ENCODE measurements at regions not wholly inside any gene's neighbourhood (a gene's known extent, or its start where the extent isn't known, plus 50 kb on each side); places are given as distances from the start of the nearest gene placed in this dataset.

- DNase-seq, result no peak
Measured at GRCh38 chr9:95653246-95653645, 136.5 kb upstream of the PTCH1 start.

GRCh38 chr9:95650720-95651119 lies 133.9 kb upstream of the PTCH1 start:
- DNase-seq, result no peak

GRCh38 chr9:95649801-95650213 lies 133.0 kb upstream of the PTCH1 start:
- DNase-seq, result no peak

DNA sequence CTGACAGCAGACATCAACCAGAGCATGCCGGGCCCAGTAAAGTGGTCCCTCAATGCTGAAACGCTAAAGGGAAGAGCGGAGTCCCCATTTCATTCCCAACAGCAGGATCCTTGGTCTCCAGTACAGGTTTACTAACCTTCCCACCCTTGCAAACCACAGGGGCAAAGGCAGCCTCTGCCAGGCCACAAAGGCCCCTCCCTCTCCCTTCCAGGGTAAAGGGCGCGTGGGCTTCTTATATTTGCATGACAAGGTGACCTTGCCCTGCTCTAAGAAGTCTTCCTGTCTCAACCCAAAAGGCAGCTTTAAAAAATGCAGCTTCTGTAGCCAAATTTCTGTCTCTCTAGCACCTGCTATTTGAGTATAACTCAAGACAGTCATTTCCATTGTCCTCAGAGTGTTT lies 131.5 kb upstream of the PTCH1 start:
- no peak for DNase-seq

- DNase-seq, result no peak
Measured at GRCh38 chr9:95645992-95646391, 129.2 kb upstream of the PTCH1 start.

DNA sequence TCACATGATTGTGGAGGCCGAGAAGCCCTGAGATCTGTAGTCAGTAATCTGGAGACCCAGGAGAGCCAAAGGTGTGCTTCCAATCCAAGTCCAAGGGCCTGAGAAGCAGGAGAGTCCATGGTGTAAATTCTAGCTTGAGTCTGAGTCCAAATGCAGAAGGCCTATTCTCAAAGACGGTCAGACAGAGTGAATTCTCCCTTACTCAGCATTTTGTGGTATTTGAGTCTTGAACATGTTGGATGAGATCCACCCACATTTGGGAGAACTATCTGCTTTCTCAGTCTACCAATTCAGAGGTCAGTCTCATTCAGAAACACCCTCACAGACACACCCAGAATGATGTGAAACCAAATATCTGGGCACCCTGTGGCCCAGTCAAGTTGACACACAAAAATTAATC lies 128.8 kb upstream of the PTCH1 start:
- no peak for DNase-seq

DNA sequence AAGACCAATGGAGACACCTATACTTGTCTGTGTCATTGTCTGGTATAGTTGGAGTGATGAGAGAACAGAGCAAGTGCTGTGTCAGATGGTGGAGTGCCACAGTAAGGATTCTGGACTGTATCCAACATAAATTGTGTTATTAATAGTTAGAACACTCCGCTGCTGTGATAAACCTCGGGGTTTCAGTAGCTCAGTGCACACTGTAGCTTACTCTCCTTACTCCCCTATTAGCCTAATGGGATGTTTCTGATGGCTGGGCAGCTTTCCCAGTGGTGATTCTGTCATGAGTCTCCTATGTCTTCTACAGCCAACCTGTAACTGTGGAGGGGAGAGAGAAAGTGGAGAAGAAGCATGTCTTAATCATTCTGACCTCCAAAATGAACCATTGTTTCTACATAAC lies 127.6 kb upstream of the PTCH1 start:
- DNase-seq, result no peak

DNA sequence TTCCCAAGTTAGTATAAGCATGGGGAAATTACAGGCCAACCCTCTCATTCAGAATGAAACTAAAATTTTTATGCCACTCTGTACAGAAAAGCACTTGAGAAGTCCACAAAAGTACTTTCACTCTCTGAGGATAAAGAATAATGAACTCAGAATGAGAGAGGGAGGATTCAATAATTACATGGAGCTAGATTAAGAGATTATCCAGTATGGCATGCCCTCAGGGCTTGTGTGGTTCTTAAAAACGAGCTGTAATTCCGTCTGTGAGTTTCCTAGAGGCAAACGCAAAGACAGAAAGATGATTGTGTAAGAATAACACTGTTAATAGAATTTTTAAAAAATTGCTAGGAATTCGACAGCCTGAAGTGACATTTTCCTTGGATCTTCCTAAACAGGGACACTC lies 126.8 kb upstream of the PTCH1 start:
- no peak for DNase-seq

- no peak for DNase-seq
Measured at GRCh38 chr9:95642189-95642588, 125.4 kb upstream of the PTCH1 start.

DNA sequence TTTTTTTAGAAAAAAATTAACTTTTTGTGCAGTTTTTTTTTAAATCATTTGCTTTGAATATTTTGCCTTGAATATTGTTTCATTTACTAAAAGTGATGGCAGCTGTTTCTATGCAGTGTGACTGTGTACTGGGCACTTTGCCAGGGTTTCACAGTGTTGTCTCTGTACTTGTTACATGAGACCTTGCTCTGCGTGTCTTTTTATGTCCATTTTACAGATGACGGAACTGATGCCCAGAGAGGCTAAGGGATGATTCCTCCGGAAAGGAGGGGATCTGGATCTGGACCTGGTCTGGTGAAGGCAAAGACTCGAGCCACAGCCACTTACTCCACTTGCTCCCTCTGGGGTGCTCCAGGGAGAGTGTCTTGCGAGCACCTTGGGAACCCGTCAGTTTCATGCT lies 124.8 kb upstream of the PTCH1 start:
- no peak for DNase-seq

DNA sequence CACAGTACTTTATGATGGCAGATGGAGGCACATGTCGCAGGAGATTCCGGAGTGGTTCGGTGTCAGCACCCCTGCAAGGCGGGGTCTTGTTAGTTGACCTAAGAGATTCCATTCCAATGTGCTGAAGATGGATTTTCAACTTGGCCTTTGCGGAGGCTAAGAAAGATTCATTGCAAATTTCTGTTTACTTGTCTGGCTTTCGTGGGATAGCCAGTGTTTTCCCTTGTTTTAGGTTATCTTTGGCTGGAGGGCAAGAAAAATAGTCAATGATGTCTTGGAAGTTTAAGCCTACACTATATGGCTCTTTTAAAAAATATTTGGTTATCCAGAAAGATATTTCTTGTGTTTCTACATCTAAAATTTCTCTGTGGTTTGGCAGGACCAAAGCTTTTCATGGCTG lies 123.6 kb upstream of the PTCH1 start:
- no peak for DNase-seq

DNA sequence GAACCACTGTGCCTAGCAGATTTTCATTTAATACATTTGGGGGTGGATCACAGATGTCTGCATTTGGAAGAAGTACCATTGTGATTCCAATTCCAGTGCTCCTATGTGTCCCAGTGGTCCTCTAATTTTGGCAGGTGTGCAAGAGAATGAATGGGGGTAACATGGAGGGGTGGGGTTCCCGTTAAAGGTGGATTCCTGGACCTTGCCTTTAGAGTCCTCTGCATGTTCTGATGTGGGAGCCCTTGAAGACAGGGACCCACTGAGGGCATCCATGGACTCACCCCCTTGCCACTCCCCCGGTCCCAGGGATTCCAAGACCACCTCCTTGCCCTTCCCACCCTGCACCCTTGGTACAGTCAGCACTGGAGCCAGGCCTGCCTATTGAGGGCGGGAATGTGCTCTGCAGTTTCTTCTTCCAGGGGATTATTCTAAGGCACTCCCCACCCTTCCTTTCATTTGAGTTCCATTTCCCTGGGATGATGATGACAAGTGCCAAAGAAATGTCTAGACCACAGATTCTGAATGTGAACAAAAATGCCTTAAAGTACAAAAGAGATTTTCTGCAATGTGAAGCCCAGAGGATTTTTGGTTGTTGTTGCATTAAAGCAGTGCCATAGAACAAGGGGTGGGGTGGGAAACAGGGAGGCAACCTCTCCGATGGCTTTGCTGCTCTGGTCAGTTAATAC lies 119.4 kb upstream of the PTCH1 start:
- DNase-seq, result no peak

- DNase-seq, result no peak
Measured at GRCh38 chr9:95634536-95634935, 117.8 kb upstream of the PTCH1 start.

DNA sequence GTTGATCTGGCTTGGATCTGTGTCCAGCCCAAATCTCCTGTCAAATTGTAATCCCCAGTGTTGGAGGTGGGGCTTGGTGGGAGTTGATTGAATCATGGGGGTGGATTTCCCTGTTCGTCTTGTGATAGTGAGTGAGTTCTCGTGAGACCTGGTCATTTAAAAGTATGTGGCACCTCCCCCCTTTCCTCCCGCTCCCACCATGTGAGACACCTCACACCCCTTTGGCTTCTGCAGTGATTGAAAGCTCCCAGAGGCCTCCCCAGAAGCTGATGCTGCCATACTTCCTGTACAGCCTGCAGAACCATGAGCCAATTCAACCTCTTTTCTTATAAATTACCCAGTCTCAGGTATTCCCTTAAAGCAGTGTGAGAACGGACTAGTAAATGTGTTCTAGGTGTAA lies 117.3 kb upstream of the PTCH1 start:
- no peak for DNase-seq

- DNase-seq, result no peak
Measured at GRCh38 chr9:95629585-95629984, 112.8 kb upstream of the PTCH1 start.

DNA sequence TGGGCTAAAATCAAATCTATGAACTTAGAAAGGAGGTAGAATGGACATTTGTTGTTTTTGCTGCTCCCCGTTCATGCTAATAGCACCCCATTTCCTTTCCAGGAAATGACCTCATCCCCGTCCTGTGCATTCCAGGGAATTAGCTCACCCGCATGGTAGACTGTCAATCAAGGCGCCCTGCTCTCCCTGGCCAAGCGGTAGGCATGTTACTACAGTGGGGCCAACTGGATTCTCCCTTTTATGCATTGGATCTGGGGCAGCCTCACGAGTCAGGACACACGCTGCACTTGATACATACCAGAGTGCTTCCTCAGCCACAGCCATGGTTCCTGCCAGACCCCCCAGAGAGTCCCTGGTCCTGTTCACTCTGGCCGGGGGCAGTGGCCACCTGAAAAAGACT lies 111.0 kb upstream of the PTCH1 start:
- no peak for DNase-seq

DNA sequence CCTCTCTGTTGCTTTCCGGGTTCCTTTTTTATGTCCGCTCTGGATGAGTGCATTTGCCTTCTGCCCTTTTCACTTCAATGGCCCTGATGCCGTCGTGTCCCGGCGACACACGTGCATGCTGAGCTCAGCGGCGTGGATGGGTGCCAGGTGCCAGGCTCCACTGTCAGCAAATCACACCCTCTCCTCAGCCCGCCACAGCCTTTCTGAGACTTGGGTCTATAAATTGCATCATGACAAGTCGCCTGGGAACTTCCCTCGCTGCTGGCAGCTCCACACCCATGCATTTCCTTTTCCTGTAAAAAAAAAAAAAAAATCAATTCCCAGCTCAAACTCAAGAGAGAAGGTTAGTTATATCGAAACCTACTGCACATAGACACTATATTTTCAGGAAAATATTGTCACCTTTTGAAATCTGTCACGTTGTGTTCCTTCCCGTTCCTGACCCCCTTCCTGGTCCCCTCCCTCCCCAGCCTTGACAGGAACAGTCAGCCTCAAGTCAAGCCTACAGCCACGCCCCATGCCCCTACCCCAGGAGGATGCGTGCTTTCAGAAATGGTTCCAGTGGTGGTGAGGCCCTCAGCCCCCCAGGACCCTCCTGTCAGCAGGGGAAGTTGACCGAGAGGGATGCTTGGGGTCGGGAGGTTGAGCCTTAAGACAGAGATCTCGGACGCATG lies 110.3 kb upstream of the PTCH1 start:
- no peak for DNase-seq

- no peak for DNase-seq
Measured at GRCh38 chr9:95626341-95626740, 109.6 kb upstream of the PTCH1 start.

DNA sequence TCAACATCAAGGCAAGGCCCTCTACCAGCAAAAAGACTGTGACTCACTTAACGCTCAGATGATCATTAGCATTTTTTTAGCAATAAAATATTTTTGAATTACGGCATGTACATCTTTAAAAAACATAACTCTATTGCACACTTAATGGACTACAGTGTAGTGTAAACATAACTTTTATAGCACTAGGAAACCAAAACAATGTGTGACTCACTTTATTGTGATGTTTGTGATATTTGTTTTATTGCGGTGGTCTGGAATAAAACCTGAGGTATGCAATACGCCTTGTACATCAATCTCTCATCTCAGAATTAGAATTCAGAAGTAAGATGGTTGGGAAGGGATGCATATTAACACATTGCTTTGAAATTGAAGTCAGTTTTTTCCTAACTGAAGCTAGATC lies 106.9 kb upstream of the PTCH1 start:
- DNase-seq, result no peak

- no peak for DNase-seq
Measured at GRCh38 chr9:95620722-95621121, 104.0 kb upstream of the PTCH1 start.

DNA sequence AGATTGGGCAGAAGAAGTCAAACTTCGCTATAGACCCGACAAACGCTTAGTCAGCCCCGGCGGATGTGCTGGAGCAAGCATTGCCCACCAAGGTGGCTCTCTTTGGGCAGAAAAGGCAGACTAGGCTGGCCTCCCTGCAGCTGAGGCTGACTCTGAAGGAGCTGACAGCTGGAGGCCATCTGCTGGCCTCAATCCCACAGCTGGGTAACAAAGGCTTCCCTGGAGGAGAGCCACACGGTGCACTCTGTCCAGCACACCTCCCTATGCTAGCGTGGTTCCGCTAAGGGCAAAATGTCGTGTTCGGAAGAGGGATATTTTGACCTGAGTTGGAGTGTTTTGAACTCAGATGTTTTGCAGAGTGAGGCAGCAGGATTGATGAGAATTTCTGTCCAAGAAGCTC lies 103.5 kb upstream of the PTCH1 start:
- DNase-seq, result no peak

DNA sequence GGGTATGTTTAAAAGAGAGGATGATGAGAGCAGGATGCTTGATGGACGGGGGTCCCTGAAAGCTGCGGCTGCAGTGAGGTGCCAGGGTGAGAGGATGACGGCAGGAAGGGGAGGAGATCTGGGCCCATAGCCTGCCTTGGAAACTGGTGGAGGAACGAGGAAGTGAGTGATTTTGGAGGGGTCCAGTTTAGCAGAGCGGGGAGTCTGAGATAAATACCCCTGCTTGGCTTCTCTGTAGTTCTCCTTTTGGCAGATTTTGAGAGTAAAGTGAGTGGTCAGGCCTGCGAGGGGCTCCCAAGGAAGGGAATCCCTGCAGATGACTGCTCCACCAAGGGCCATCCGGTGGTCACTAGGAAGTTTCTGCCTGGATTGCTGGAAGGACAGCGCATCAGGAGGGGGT lies 98.5 kb upstream of the PTCH1 start:
- no peak for DNase-seq

DNA sequence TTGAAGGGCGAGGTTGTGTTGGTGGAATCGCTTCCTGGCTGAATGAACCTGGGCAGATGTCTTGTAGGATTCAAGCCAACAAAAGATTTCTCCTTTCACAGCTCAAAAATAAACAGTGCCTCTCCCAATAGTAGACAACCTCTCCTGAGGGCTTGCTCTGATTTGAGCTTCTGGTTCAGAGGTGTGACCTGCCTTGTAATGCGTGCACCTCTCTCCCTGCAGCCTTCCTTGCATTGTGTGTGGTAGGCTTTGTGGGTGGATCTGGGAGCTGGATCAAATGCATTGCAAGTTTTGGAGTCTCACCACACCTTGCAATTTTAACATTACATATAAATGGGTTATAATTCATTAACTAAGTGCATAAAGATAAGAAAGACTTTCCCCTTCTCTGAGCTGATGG lies 96.9 kb upstream of the PTCH1 start:
- DNase-seq, result no peak

DNA sequence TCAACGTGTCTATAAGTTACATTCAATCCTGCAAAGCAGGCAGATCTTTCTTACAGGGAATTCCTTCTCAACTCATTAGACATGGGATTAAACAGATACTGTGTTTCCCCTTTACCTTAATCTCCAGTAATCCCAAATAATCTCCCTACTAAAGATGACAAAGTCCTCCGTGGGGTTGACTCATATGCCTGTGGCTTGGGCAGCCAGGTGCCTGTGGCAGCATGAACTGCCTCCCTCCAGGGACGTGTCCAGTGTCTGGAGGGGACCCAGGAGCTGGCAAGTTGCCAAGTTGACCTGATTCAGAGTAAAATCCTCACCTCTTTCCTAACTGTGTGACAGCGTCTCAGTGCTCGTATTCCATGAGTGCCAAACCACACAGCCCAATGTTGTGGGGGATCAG lies 94.6 kb upstream of the PTCH1 start:
- DNase-seq, result no peak
